ENCODE measurements at regions not wholly inside any gene's neighbourhood (a gene's known extent, or its start where the extent isn't known, plus 50 kb on each side); places are given as distances from the start of the nearest gene placed in this dataset.

GRCh38 chr14:97109234-97109633 is 312.1 kb downstream of the VRK1 start:
- Histone ChIP-seq H3K4me3 (ENCODE audit: low read length) (no peak overlapping the region), H3K27ac (ENCODE audit: low read length) (no peak overlapping the region), H3K27me3 (ENCODE audit: control insufficient read depth, insufficient read depth, low read length) (peaks cover 4% of the 10 kb centered on the region), H3K9me3 (ENCODE audit: control insufficient read depth, insufficient read depth, low read length) (peaks cover 6% of the 10 kb centered on the region), H3K4me1 (ENCODE audit: control insufficient read depth, insufficient read depth, low read length) (no peaks in the 10 kb centered on the region), H3K36me3 (ENCODE audit: control insufficient read depth, insufficient read depth, low read length) (no peaks in the 10 kb centered on the region)
- 89% methylated on average over 7 of the region's 7 CpGs for WGBS (ENCODE audit: insufficient coverage)
- H3K36me3 Mint-ChIP-seq: no peaks in the 10 kb centered on the region
- no peak for ATAC-seq
- no peak for TF ChIP-seq CTCF (IDR thresholded peaks at IDR 0.05)
- H3K4me1 Mint-ChIP-seq: no peaks in the 10 kb centered on the region
- H3K4me3 Mint-ChIP-seq: no peak overlapping the region
- intact Hi-C loops (cut with micrococcal nuclease): no loop called here
- peaks cover 6 to 50% of the 10 kb centered on the region in 2 donors for H3K27me3 Mint-ChIP-seq (ENCODE audit: low read depth in 2 of 2)
- H3K27ac Mint-ChIP-seq: no peak overlapping the region
- H3K9me3 Mint-ChIP-seq: no peaks in the 10 kb centered on the region
- DNase-seq: no peak

- Histone ChIP-seq H3K27ac (ENCODE audit: low read length) (no peak overlapping the region), H3K9me3 (ENCODE audit: control insufficient read depth, insufficient read depth, low read length) (peaks cover 6% of the 10 kb centered on the region), H3K27me3 (ENCODE audit: control insufficient read depth, insufficient read depth, low read length) (peaks cover 5% of the 10 kb centered on the region), H3K36me3 (ENCODE audit: control insufficient read depth, insufficient read depth, low read length) (no peaks in the 10 kb centered on the region), H3K4me3 (ENCODE audit: low read length) (no peak overlapping the region), H3K4me1 (ENCODE audit: control insufficient read depth, insufficient read depth, low read length) (no peaks in the 10 kb centered on the region)
- WGBS (ENCODE audit: insufficient coverage): 77% methylated on average over 5 of the region's 7 CpGs
- TF ChIP-seq CTCF (IDR thresholded peaks at IDR 0.05): no peak
- Mint-ChIP-seq H3K4me1 (peaks cover under 1 to 4% of the 10 kb centered on the region in 2 donors), H3K4me3 (no peak overlapping the region), H3K9me3 (no peaks in the 10 kb centered on the region), H3K27me3 (ENCODE audit: low read depth in 2 of 2) (peaks cover 11 to 57% of the 10 kb centered on the region in 2 donors), H3K27ac (no peak overlapping the region), H3K36me3 (no peaks in the 10 kb centered on the region)
- DNase-seq (no peak), ATAC-seq (no peak)
- intact Hi-C loops (cut with micrococcal nuclease): no loop called here
These were observed 316.2 kb downstream of the VRK1 start for GRCh38 chr14:97113339-97113738.

GRCh38 chr14:97116546-97116945 is 319.4 kb downstream of the VRK1 start:
- Histone ChIP-seq H3K4me1 (ENCODE audit: control insufficient read depth, insufficient read depth, low read length) (peaks cover 11% of the 10 kb centered on the region), H3K36me3 (ENCODE audit: control insufficient read depth, insufficient read depth, low read length) (no peaks in the 10 kb centered on the region), H3K4me3 (ENCODE audit: low read length) (no peak overlapping the region), H3K9me3 (ENCODE audit: control insufficient read depth, insufficient read depth, low read length) (no peaks in the 10 kb centered on the region), H3K27me3 (ENCODE audit: control insufficient read depth, insufficient read depth, low read length) (peaks cover 5% of the 10 kb centered on the region), H3K27ac (ENCODE audit: low read length) (no peak overlapping the region)
- TF ChIP-seq CTCF (IDR thresholded peaks at IDR 0.05): no peak
- 88% methylated on average over 3 of the region's 3 CpGs for WGBS (ENCODE audit: insufficient coverage)
- Mint-ChIP-seq H3K27ac (no peak overlapping the region), H3K4me3 (no peak overlapping the region), H3K9me3 (no peaks in the 10 kb centered on the region), H3K36me3 (no peaks in the 10 kb centered on the region), H3K4me1 (peaks cover 14 to 28% of the 10 kb centered on the region in 2 donors), H3K27me3 (ENCODE audit: low read depth in 2 of 2) (peaks cover 8 to 46% of the 10 kb centered on the region in 2 donors)
- DNase-seq (no peak), ATAC-seq (no peak)
- intact Hi-C loops (cut with micrococcal nuclease): no loop called here

DNA sequence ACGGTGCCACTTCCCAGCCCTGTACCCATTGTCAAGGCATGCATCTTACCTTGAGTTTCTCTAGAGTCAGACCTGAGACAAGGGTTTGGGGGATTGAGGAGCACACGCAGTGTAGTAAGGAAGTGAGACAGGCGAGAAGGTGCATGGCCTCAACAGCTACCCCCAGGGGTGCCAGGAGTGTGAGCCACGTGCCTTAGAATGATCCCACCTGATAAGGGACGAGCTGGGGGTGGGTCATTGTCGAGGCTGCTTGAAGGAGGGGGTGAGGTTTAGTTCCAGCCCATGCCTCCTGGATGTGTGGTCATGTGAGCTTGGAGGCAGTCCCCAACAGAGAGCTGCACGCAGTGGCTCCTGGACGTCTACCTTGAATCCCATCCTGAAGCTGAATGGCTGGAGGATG is 320.5 kb downstream of the VRK1 start:
- H3K4me1 Mint-ChIP-seq: peaks cover 14 to 28% of the 10 kb centered on the region in 2 donors

More for the DNA sequence above, 320.5 kb downstream of the VRK1 start:
- H3K4me1 ChIP-seq (ENCODE audit: control insufficient read depth, insufficient read depth, low read length): peaks cover 11% of the 10 kb centered on the region
- H3K27ac ChIP-seq (ENCODE audit: low read length): no peak overlapping the region
- H3K27me3 ChIP-seq (ENCODE audit: control insufficient read depth, insufficient read depth, low read length): peaks cover 5% of the 10 kb centered on the region
- Mint-ChIP-seq H3K4me3 (no peak overlapping the region), H3K27me3 (ENCODE audit: low read depth in 2 of 2) (peaks cover 12 to 46% of the 10 kb centered on the region in 2 donors), H3K9me3 (no peaks in the 10 kb centered on the region), H3K27ac (no peak overlapping the region), H3K36me3 (no peaks in the 10 kb centered on the region)
- TF ChIP-seq CTCF (IDR thresholded peaks at IDR 0.05): no peak
- intact Hi-C loops (cut with micrococcal nuclease): no loop called here
- no peak overlapping the region for H3K4me3 ChIP-seq (ENCODE audit: low read length)
- 82% methylated on average over 8 of the region's 8 CpGs for WGBS (ENCODE audit: insufficient coverage)
- H3K9me3 ChIP-seq (ENCODE audit: control insufficient read depth, insufficient read depth, low read length): no peaks in the 10 kb centered on the region
- H3K36me3 ChIP-seq (ENCODE audit: control insufficient read depth, insufficient read depth, low read length): no peaks in the 10 kb centered on the region
- DNase-seq: no peak
- ATAC-seq: no peak
